H1 (cell line): ENCODE measurements at regions not wholly inside any gene's neighbourhood (a gene's known extent, or its start where the extent isn't known, plus 50 kb on each side); places are given as distances from the start of the nearest gene placed in this dataset.

Experiments used
- CHD2 ChIP-seq: IDR thresholded peaks from 2 replicates; pipeline ENCODE4 v1.6.1; 2012; ENCODE audit warnings: low read length, improper control_type of control experiment
- GABPA ChIP-seq: IDR thresholded peaks from 2 replicates; pipeline ENCODE4 v1.6.1; 2011; ENCODE audit warnings: mild to moderate bottlenecking, low read length, moderate library complexity, borderline replicate concordance; ENCODE audit not compliant: insufficient read depth
- JUND ChIP-seq: IDR thresholded peaks from 2 replicates; pipeline ENCODE4 v1.6.1; 2011; ENCODE audit warnings: mild to moderate bottlenecking, improper control_type of control experiment, low read length
- NRF1 ChIP-seq: IDR thresholded peaks from 2 replicates; pipeline ENCODE4 v1.6.1; 2011; ENCODE audit warnings: mild to moderate bottlenecking, low read depth, low read length, improper control_type of control experiment
- POLR2A ChIP-seq, 2 experiments: IDR thresholded peaks; 1 replicate in 1 of 2; 2 replicates in 1 of 2; pipeline ENCODE4 v1.6.1; 2011; ENCODE audit warnings: low read depth in 2 of 2, low read length in 2 of 2, mild to moderate bottlenecking in 2 of 2; ENCODE audit errors: control extremely low read depth in 1 of 2
- SP1 ChIP-seq: IDR thresholded peaks from 2 replicates; pipeline ENCODE4 v1.6.1; 2011; ENCODE audit warnings: low read depth, low read length
- SP2 ChIP-seq: IDR thresholded peaks from 2 replicates; pipeline ENCODE4 v1.6.1; 2012; ENCODE audit warnings: mild to moderate bottlenecking, low read length, inconsistent platforms
- TAF1 ChIP-seq: IDR thresholded peaks from 2 replicates; pipeline ENCODE4 v1.6.1; 2011; ENCODE audit warnings: mild to moderate bottlenecking, low read depth, low read length
- TF ChIP-seq, protein P1 (sequence below): IDR thresholded peaks from 2 replicates; pipeline ENCODE4 v1.6.1; 2012; ENCODE audit warnings: inconsistent platforms
- TF ChIP-seq, protein P2 (sequence below), 3 experiments: IDR thresholded peaks; 1 replicate in 2 of 3; 2 replicates in 1 of 3; pipeline versions ENCODE4 v1.5.1 to v1.6.1; 2011; ENCODE audit warnings: low read length in 3 of 3, mild to moderate bottlenecking in 3 of 3, inconsistent platforms in 2 of 3, low read depth in 1 of 3, moderate library complexity in 1 of 3; ENCODE audit not compliant: insufficient read depth in 1 of 3; ENCODE audit errors: control extremely low read depth in 1 of 3
- TF ChIP-seq, protein P3 (sequence below): IDR thresholded peaks from 2 replicates; pipeline ENCODE4 v1.6.1; 2012; ENCODE audit warnings: low read length, inconsistent platforms
- TF ChIP-seq, protein P4 (sequence below): IDR thresholded peaks from 2 replicates; pipeline ENCODE4 v1.6.1; 2011; ENCODE audit warnings: low read depth, mild to moderate bottlenecking, low read length; ENCODE audit not compliant: insufficient read depth

DNA sequence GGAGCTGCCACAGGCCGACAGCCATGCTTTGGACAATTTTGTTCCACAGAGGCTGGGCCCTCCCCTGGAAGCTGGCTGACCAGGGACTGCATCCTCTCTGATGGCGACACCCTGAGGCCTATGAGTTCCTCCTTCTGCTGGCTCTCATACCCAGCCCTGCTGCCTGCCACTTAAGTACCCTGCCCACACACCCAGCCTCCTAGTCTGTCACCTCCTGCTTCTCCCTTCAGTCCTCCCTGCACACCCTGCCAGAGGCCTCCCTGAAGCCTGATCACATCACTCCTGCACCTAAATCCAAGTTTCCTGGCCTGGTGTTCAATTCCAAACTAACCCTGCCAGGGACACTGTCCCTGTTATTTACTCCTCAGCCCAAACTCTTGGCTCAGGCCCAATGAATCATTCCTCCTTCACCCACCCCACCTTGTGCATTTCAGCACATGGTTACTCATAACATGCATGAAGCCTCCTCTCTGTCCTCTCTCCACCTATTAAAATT, 136.7 kb upstream of the NECTIN1 start:
- TF ChIP-seq, protein P1, sequence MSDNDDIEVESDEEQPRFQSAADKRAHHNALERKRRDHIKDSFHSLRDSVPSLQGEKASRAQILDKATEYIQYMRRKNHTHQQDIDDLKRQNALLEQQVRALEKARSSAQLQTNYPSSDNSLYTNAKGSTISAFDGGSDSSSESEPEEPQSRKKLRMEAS = no peak
- TF ChIP-seq, protein P2, sequence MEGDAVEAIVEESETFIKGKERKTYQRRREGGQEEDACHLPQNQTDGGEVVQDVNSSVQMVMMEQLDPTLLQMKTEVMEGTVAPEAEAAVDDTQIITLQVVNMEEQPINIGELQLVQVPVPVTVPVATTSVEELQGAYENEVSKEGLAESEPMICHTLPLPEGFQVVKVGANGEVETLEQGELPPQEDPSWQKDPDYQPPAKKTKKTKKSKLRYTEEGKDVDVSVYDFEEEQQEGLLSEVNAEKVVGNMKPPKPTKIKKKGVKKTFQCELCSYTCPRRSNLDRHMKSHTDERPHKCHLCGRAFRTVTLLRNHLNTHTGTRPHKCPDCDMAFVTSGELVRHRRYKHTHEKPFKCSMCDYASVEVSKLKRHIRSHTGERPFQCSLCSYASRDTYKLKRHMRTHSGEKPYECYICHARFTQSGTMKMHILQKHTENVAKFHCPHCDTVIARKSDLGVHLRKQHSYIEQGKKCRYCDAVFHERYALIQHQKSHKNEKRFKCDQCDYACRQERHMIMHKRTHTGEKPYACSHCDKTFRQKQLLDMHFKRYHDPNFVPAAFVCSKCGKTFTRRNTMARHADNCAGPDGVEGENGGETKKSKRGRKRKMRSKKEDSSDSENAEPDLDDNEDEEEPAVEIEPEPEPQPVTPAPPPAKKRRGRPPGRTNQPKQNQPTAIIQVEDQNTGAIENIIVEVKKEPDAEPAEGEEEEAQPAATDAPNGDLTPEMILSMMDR (IDR thresholded peaks at IDR 0.05; ENCODE audit: control extremely low read depth in 1 of 3, insufficient read depth in 1 of 3, low read depth in 1 of 3, low read length in 3 of 3) = no peak
- TF ChIP-seq SP2 (no peak), NRF1 (no peak), CHD2 (no peak), JUND (no peak), POLR2A (IDR thresholded peaks at IDR 0.05; ENCODE audit: control extremely low read depth in 1 of 2, low read depth in 2 of 2, low read length in 2 of 2) (no peak), TAF1 (no peak), SP1 (no peak), GABPA (no peak)
- TF ChIP-seq, protein P3, sequence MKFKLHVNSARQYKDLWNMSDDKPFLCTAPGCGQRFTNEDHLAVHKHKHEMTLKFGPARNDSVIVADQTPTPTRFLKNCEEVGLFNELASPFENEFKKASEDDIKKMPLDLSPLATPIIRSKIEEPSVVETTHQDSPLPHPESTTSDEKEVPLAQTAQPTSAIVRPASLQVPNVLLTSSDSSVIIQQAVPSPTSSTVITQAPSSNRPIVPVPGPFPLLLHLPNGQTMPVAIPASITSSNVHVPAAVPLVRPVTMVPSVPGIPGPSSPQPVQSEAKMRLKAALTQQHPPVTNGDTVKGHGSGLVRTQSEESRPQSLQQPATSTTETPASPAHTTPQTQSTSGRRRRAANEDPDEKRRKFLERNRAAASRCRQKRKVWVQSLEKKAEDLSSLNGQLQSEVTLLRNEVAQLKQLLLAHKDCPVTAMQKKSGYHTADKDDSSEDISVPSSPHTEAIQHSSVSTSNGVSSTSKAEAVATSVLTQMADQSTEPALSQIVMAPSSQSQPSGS = no peak
- TF ChIP-seq, protein P4, sequence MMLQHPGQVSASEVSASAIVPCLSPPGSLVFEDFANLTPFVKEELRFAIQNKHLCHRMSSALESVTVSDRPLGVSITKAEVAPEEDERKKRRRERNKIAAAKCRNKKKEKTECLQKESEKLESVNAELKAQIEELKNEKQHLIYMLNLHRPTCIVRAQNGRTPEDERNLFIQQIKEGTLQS = no peak
